ENCODE measurements at regions not wholly inside any gene's neighbourhood (a gene's known extent, or its start where the extent isn't known, plus 50 kb on each side); places are given as distances from the start of the nearest gene placed in this dataset.
A peak's percentile ranks its signal among the peaks of the same experiment; 100 is the strongest.
"Not testable (repeated sequence)": the region's sequence is repeated elsewhere in the genome, so short reads cannot be mapped to it uniquely, and the experiment has no call there.

DNA sequence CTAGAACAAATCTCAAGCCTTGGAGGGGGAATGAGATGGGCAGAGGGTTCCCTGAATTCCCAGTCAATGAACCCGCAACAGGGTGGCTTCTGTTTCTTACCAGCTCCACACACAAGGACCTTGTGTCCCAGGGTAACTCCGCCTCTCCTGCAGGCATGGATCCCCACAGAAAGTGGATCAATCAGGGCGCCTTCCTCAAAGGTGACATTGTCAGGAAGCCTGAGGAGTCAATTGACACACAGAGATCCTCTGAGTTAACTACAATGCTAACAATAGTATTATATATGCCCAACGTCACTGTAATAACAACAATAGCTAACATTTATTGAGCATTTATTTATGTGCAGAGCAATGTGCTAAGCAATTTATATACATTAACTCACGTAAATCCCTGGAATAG lies 98.8 kb downstream of the TRIM69 start:
- not testable (repeated sequence) for H3K27ac ChIP-seq (ENCODE audit: low read length)

GRCh38 chr15:44836094-44836493 lies 99.8 kb downstream of the TRIM69 start:
- H3F3A ChIP-seq (ENCODE audit: low read length, unreplicated experiment) = no peaks in the 10 kb centered on the region
- no peak overlapping the region for H3K4me2 ChIP-seq (ENCODE audit: low read length)
- no peak for DNase-seq
- BruUV-seq (replicated peaks) = no TSS peak
- H3K79me2 ChIP-seq (ENCODE audit: low read length) = no peaks in the 10 kb centered on the region
- H3K9me2 ChIP-seq (replicated peaks; ENCODE audit: low read length) = no peaks in the 10 kb centered on the region
- H3K9me3 ChIP-seq (ENCODE audit: low read length) = no peaks in the 10 kb centered on the region
- H3K27me3 ChIP-seq (ENCODE audit: low read length) = no peaks in the 10 kb centered on the region
- no peak overlapping the region for H3K9ac ChIP-seq (ENCODE audit: low read length)
- peaks cover 3% of the 10 kb centered on the region; the same call in 1 of the 2 replicates for H3K4me1 ChIP-seq (ENCODE audit: insufficient read depth, low read length)
- no peak overlapping the region for H3K27ac ChIP-seq (ENCODE audit: low read length)
- ChIA-PET POLR2A (ENCODE audit: unreplicated experiment) (no interaction called here), CTCF (no interaction called here)
- no peak for ATAC-seq
- H2AFZ ChIP-seq (ENCODE audit: low read length) = no peak overlapping the region
- no peaks in the 10 kb centered on the region for H4K20me1 ChIP-seq (ENCODE audit: low read length)
- no peak overlapping the region for H3K4me3 ChIP-seq (ENCODE audit: low read length)
- no peak for TF ChIP-seq CTCF (conservative IDR thresholded peaks at IDR 0.05; ENCODE audit: low read depth, low read length)
- no peak for TF ChIP-seq EZH2phosphoT487 (IDR thresholded peaks at IDR 0.05; ENCODE audit: borderline replicate concordance, low read length)
- TF ChIP-seq EZH2 (IDR thresholded peaks at IDR 0.05; ENCODE audit: low read length, unreplicated experiment) = no peak
- intact Hi-C loops (cut with micrococcal nuclease) = no loop called here
- H3K36me3 ChIP-seq (ENCODE audit: low read depth, low read length) = no peaks in the 10 kb centered on the region

More for the DNA sequence above, 98.8 kb downstream of the TRIM69 start:
- H3K27me3 ChIP-seq (ENCODE audit: low read length); intact Hi-C loops (cut with micrococcal nuclease); BruUV-seq (replicated peaks); H2AFZ ChIP-seq (ENCODE audit: low read length); H3K4me1 ChIP-seq (ENCODE audit: insufficient read depth, low read length); H3K9me3 ChIP-seq (ENCODE audit: low read length); H3K4me2 ChIP-seq (ENCODE audit: low read length); H3F3A ChIP-seq (ENCODE audit: low read length, unreplicated experiment); POLR2A ChIA-PET (ENCODE audit: unreplicated experiment); H3K9me2 ChIP-seq (replicated peaks; ENCODE audit: low read length); H3K9ac ChIP-seq (ENCODE audit: low read length); H3K36me3 ChIP-seq (ENCODE audit: low read depth, low read length); H3K79me2 ChIP-seq (ENCODE audit: low read length); H3K4me3 ChIP-seq (ENCODE audit: low read length); DNase-seq; ATAC-seq; CTCF ChIA-PET; H4K20me1 ChIP-seq (ENCODE audit: low read length): not testable (repeated sequence)

DNA sequence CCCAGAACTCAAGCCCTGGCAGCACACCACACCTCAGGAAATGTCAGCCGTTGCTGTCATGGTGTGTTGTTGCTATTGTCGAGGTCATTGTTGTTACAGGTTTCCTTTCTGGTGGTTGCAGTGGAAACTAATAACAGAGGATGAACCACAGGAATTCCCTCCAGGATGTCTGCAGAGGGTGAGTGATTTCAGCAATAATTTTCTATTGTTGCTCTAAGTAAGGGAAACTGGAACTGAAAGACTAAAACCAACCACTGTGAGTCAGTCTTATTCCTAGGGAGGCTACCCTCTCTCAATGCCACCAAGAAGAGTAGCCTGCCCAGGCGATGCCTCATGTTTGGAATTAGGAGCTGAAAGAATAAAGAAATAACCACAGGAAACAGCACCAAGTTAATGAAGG lies 102.6 kb downstream of the TRIM69 start:
- BruUV-seq (replicated peaks); H3K27ac ChIP-seq (ENCODE audit: low read length); H3K4me2 ChIP-seq (ENCODE audit: low read length); H3K9ac ChIP-seq (ENCODE audit: low read length); H3K4me1 ChIP-seq (ENCODE audit: insufficient read depth, low read length); H3K4me3 ChIP-seq (ENCODE audit: low read length); H3K27me3 ChIP-seq (ENCODE audit: low read length); H3K9me3 ChIP-seq (ENCODE audit: low read length); intact Hi-C loops (cut with micrococcal nuclease); H4K20me1 ChIP-seq (ENCODE audit: low read length); H3F3A ChIP-seq (ENCODE audit: low read length, unreplicated experiment); H2AFZ ChIP-seq (ENCODE audit: low read length); H3K79me2 ChIP-seq (ENCODE audit: low read length); POLR2A ChIA-PET (ENCODE audit: unreplicated experiment); H3K36me3 ChIP-seq (ENCODE audit: low read depth, low read length); H3K9me2 ChIP-seq (replicated peaks; ENCODE audit: low read length): not testable (repeated sequence)
- CTCF ChIA-PET = interaction anchor here (0.5 kb wide), 1 partner anchor 101 kb away, joined by 3 read pairs; no protein-coding TSS in a partner anchor
- DNase-seq = peak; percentile 56
- peak; percentile 74 for ATAC-seq

DNA sequence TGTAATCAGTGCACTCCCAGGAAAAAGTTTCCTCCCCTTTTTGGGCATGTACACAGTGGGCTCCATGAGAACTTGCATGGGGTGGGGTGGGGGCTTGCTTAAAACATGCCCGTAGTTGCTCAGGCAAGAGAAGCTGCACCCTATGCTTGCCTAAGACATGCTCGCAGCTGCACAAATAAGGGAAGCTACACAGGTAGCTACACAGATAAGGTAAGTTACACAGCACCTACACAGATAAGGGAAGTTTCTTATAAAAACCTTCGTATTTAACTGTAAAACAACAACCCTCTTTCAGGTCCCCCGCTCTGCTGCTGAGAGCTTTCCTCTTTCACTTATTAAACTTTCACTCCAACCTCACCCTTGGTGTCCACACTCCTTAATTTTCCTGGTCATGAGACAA lies 105.4 kb downstream of the TRIM69 start:
- H3K27me3 ChIP-seq (ENCODE audit: low read length); ATAC-seq; BruUV-seq (replicated peaks); intact Hi-C loops (cut with micrococcal nuclease); H2AFZ ChIP-seq (ENCODE audit: low read length); H3K79me2 ChIP-seq (ENCODE audit: low read length); H3K27ac ChIP-seq (ENCODE audit: low read length); DNase-seq; H3K9ac ChIP-seq (ENCODE audit: low read length); CTCF ChIA-PET; H3K9me2 ChIP-seq (replicated peaks; ENCODE audit: low read length); H3K36me3 ChIP-seq (ENCODE audit: low read depth, low read length); H3K4me3 ChIP-seq (ENCODE audit: low read length); H3F3A ChIP-seq (ENCODE audit: low read length, unreplicated experiment); H4K20me1 ChIP-seq (ENCODE audit: low read length); POLR2A ChIA-PET (ENCODE audit: unreplicated experiment); H3K9me3 ChIP-seq (ENCODE audit: low read length); H3K4me1 ChIP-seq (ENCODE audit: insufficient read depth, low read length); H3K4me2 ChIP-seq (ENCODE audit: low read length): not testable (repeated sequence)

DNA sequence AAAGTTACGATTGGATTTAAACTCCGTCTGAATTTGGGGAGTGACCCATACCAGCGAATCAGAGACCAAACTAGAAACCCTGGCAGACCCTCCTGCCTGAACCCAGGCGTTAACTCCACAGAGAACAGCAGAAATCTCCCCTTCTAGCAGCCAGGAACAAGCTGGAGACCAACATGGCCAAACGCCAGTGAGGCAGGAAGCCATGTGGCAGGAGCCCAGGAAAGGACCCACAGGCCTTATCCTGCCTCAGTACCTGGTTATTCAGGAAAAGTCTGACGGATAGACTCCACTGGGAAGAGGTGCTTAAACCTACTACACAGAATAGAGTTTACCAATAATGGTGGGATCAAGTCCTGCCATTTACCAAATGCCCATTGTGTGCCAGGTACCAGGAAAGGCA lies 106.6 kb downstream of the TRIM69 start:
- BruUV-seq (replicated peaks); POLR2A ChIA-PET (ENCODE audit: unreplicated experiment): not testable (repeated sequence)

GRCh38 chr15:44844936-44845335 lies 108.6 kb downstream of the TRIM69 start:
- POLR2A ChIA-PET (ENCODE audit: unreplicated experiment); intact Hi-C loops (cut with micrococcal nuclease); H3K79me2 ChIP-seq (ENCODE audit: low read length); ATAC-seq; H3K4me1 ChIP-seq (ENCODE audit: insufficient read depth, low read length); H3K27ac ChIP-seq (ENCODE audit: low read length); H3K4me3 ChIP-seq (ENCODE audit: low read length); H3K9ac ChIP-seq (ENCODE audit: low read length); H4K20me1 ChIP-seq (ENCODE audit: low read length); H3K9me2 ChIP-seq (replicated peaks; ENCODE audit: low read length); H2AFZ ChIP-seq (ENCODE audit: low read length); BruUV-seq (replicated peaks); H3K4me2 ChIP-seq (ENCODE audit: low read length); DNase-seq; H3F3A ChIP-seq (ENCODE audit: low read length, unreplicated experiment); CTCF ChIA-PET; H3K36me3 ChIP-seq (ENCODE audit: low read depth, low read length); H3K27me3 ChIP-seq (ENCODE audit: low read length); H3K9me3 ChIP-seq (ENCODE audit: low read length): not testable (repeated sequence)

More for the DNA sequence above, 106.6 kb downstream of the TRIM69 start:
- H3K27me3 ChIP-seq (ENCODE audit: low read length); H3K36me3 ChIP-seq (ENCODE audit: low read depth, low read length); H3K79me2 ChIP-seq (ENCODE audit: low read length); H3F3A ChIP-seq (ENCODE audit: low read length, unreplicated experiment); H3K9me2 ChIP-seq (replicated peaks; ENCODE audit: low read length); H3K4me2 ChIP-seq (ENCODE audit: low read length); H3K4me3 ChIP-seq (ENCODE audit: low read length); intact Hi-C loops (cut with micrococcal nuclease); H4K20me1 ChIP-seq (ENCODE audit: low read length); CTCF ChIA-PET; H3K27ac ChIP-seq (ENCODE audit: low read length); ATAC-seq; H3K9ac ChIP-seq (ENCODE audit: low read length); DNase-seq; H3K9me3 ChIP-seq (ENCODE audit: low read length); H2AFZ ChIP-seq (ENCODE audit: low read length); H3K4me1 ChIP-seq (ENCODE audit: insufficient read depth, low read length): not testable (repeated sequence)

All from PC-3 (cell line).